A172 (cell line): ENCODE measurements at regions not wholly inside any gene's neighbourhood (a gene's known extent, or its start where the extent isn't known, plus 50 kb on each side); places are given as distances from the start of the nearest gene placed in this dataset.
"Not testable (repeated sequence)": the region's sequence is repeated elsewhere in the genome, so short reads cannot be mapped to it uniquely, and the experiment has no call there.

Experiments
- DNase-seq: peaks from one replicate; pipeline ENCODE4 v3.0.0-alpha.2; 2015; ENCODE audit warnings: low spot score

- no peak for DNase-seq
Observed at GRCh38 chr12:131413471-131413870, 297.4 kb upstream of the SFSWAP start.

GRCh38 chr12:131414155-131414922 is 296.6 kb upstream of the SFSWAP start:
- not testable (repeated sequence) for DNase-seq

DNA sequence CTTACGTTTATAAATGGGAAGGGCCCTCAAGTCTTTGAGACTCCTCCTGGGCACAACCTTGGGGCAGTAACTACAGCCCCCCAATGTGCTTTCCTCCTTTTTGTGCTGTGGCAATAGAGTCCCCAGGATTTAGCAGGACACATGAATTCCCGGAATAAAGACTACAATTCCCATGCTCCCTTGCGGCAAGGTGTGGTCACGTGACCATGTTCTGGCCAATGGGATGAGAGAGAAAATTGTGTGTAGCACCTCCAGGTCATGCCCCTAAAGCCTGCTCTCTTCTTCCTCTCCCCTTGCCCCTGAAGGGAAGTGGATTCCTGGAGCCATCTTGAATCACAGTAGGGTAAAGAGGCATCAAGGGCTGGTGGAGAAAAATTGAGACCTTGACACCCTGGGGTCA is 295.1 kb upstream of the SFSWAP start:
- DNase-seq: no peak

DNA sequence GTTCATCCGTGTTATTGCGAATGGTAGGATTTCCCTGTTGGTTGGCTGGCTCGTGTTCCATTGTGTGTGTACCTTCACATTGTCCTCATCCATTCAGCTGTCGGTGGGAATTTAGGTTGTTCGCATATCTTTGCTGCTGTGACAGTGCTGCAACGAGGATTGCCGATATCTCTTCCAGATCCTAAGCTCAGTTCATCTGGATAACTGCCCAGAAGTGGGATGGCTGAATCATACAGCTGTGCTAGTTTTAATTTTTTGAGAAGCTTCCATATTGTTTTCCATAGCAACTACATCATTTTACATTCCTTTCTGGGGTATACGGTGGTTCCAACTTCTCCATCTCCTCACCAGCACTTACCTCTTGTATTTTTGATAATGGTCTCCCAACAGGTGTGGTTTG is 292.8 kb upstream of the SFSWAP start:
- DNase-seq: no peak

DNA sequence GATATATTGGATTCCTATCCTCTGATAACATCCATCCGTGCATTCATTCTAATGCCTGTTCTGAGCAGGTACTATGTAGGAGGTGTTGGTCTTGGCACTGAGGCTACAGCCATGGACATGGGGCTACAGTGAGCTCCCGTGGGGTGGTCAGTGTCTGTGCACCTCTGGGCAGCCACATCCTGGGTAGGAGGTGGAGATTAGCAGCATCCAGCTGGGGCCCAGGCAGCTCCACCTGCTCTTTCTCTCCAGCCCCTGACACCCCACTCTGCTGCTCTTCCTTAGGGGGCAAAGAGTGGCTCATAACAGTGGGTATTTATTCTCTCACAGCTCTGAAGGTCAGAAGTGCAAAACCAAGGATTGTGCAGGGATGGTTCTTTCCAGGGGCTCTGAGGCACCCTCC is 292.0 kb upstream of the SFSWAP start:
- no peak for DNase-seq

- DNase-seq: no peak
Observed at GRCh38 chr12:131420867-131421447, 289.9 kb upstream of the SFSWAP start.

DNA sequence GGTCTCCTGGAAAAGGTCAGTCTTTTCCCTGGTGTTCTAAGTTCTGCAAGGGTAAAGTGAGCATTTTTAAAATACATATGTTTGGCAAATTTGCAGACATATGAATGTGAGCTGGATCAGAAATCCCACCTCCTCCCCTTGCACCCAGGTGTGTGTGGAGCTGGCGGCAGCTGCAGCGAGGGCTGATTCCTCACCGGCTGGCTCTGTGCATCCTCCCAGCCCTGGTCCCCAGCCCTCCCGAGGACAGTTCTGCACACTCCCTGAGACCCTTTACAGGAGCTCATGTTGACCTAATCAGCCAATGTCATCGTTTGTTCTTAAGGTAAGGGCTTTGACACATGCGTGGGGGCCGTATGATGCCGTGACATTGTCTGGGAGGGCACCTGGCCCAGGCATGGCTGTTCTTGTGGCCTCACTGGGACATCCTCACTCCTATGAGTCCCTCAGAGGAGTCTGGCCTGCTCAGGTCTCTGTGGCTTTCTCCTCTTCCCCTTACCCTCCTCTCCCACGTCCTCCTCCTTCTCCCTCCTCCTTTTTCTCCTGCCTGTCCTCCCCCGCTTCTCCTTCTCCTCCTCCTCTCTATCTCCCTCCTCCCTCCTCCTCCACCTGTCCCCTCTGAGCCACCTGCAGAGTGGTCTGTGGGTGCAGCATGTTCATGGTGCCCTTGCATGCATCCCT is 289.2 kb upstream of the SFSWAP start:
- DNase-seq: no peak

DNA sequence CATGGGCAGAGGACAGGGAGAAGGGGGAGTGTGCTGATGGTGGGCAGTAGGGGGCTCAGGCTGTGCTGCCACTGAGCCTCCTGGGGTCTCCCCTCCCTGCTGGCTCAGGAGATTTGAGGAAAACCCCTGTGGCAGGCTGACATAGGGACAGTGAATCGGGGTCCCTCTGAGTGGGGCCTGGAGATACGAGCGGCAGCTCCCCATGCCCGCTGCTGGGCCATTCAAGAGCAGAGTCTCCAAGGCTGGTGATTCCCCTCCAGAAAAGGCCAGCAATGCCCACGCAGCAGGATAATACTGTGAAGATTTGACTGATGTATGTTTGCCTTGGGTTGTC is 288.7 kb upstream of the SFSWAP start:
- no peak for DNase-seq

- DNase-seq: no peak
Observed at GRCh38 chr12:131422744-131423143, 288.1 kb upstream of the SFSWAP start.

DNA sequence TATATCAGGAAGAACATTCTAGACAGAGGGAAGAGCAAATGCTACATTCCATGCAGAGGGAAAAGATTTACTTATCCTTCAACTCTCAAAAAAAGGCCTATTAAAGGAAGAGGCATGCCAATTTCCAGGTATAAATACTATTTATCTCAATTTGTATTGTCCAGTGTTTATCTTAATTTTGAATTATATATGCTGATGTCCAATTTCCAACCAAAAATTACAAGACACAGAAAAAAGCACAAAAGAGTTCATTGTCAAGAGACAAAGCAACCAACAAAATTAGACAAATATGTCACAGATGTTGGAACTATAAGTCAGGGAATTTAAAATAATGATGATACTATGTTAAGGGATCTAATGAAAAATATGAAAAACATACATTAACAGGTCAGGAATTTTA is 286.6 kb upstream of the SFSWAP start:
- no peak for DNase-seq

DNA sequence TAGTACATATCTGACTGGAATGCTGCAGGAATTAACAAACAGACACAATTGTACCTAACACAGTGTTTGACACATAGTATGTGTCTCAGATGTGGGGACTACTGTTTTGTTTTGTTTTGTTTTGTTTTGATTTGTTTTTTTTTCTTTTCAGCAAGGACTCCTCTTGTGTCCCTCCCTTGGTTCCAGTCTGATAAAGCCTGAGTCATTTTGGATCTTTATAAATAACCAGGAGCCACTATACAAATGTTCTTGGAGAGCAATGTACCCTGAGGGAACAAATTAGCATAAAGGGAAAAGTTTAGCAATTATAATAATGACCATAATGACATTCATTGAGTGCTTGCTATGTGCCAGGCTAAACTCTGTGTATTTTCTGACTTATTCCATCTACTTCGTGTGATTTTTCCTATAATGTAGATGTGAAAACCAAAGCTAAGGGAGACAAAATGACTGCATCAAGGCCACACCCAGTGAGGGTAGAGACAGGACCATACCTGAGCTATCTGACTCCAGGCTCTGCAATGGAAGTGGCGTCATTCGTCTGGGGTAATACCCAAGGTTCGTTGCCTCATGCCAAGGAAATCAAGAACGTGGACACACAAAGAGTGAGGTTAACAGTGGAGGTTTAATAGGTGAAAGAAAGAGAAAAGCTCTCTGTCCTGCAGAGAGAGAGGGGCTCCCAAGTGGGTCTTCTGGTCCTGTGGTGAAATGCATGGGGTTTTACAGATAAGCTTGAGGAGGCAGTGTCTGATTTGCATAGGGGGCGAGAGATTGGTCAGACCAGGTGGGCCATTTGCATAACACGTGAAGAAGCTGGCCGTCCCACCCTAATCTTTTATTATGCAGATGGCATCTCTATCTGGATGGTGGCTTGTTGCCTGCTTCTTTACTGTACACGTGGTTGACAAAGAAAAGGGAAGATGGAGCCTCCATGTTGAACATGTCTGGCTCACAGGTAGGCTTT is 285.5 kb upstream of the SFSWAP start:
- DNase-seq: no peak

DNA sequence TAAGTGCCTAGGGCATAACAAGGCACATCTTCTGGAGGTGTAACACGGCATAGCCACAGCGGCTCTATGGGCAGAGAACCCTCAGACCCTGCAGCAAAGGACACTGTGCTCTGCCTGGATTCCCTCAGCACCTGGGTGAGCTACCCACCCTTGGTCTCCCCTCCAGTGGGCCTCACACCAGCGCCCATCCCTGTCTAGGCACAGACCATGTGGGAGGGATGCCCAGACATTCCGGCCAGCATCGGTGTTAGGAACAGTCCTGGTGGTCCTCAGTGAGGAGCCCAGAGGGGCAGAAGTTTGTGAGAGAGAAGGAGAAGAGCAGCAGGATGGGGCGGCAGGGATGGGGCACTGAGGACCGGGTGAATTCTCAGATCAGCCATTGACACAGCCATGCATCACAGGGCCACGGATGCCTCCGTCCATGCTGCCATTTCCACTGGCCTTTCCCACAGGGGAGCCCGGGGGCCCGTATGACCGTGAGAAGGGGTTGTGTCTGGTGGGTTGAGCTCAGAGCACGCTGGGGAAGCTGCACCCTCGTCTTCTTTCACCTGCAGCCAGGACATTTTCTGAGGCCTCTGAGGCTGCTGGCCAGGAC is 282.7 kb upstream of the SFSWAP start:
- DNase-seq: no peak

DNA sequence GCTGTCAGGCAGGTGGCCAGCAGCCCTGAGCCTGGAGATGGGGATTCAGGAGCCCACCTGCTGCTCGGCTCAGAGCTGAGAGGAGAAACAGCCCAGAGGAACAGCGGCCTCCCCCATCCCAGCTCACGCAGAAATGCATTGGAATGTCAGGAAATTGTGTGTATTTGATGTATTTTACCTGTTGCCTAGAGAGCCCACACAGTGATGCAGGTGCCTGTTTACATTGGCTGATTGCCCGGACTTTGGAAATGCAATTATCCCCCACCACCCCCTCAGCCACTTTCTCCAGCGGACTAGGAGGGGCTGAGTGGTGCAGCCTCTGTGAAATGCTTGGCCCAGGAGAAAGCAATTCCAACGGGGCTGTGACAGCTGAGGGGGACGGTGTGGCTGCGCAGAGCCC is 281.7 kb upstream of the SFSWAP start:
- not testable (repeated sequence) for DNase-seq

DNA sequence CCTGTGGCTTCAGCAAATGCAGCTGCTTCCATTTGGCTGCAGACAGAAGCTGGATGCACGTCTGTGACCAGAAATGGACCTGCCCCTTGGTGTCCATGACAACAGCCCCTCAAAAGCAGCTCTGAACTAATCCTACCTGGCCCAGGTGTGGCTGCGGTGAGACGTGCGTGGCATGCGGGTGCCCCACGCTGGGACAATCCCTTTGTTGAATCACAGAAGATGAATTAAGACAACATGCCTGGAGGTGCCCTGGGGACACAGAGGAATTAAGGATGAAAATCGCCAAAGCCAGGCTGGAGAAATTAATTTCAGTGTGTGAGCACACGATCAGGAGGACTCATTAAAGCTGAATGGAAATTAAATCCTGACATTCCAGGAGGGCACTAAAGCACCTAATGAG is 281.2 kb upstream of the SFSWAP start:
- DNase-seq: not testable (repeated sequence)

DNA sequence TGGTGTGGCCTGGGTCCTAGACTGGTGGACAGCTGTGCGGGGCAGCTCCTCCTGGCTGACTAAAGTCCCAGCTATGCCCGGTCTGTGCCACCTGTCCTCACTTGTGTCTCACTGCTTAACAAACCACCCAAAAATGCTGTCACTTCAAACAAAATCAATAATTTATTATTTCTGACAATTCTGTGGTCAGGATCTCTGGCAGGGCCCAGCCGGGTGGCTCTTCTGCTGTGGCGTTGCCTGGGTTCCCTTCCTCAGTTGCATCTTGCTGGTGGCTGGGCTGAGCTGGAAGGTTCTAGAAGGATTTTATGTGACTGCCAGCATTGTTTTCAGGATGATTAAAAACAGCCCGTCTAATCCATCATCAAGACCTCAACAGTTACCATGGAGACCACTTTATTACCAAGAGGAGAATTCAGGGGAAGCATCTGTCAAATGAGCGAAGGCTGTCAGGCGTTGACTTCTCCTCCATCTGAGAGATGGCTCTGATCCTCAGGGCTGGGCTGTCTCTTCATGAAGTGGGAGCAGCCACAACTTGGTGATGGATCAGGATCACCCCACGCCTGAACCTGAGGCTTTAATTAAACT is 280.6 kb upstream of the SFSWAP start:
- no peak for DNase-seq

- DNase-seq: not testable (repeated sequence)
Observed at GRCh38 chr12:131431126-131431655, 279.7 kb upstream of the SFSWAP start.

- DNase-seq: no peak
Observed at GRCh38 chr12:131432532-131433260, 278.2 kb upstream of the SFSWAP start.

GRCh38 chr12:131434208-131435125 is 276.4 kb upstream of the SFSWAP start:
- DNase-seq: no peak
